A549 (cell line): ENCODE measurements at regions not wholly inside any gene's neighbourhood (a gene's known extent, or its start where the extent isn't known, plus 50 kb on each side); places are given as distances from the start of the nearest gene placed in this dataset.

Experiments used
- BHLHE40 ChIP-seq: IDR thresholded peaks from 2 replicates; pipeline ENCODE4 v1.6.1; 2012; ENCODE audit warnings: low read depth, low read length, inconsistent platforms
- CEBPB ChIP-seq, 2 experiments: fragments of >200 bp in 1 of 2; sonication (Bioruptor Twin) in 1 of 2; formaldehyde crosslinking in 1 of 2; IDR thresholded peaks; 2 replicates each; pipeline ENCODE4 v1.6.1; 2012 to 2016
- POLR2A ChIP-seq: IDR thresholded peaks from 2 replicates; pipeline ENCODE4 v1.6.1; 2012; ENCODE audit warnings: mild to moderate bottlenecking, low read length
- TF ChIP-seq, protein P1 (sequence below): fragments of >200 bp; sonication (Bioruptor Twin); formaldehyde crosslinking; IDR thresholded peaks from 3 replicates; pipeline ENCODE4 v1.5.1; 2016

DNA sequence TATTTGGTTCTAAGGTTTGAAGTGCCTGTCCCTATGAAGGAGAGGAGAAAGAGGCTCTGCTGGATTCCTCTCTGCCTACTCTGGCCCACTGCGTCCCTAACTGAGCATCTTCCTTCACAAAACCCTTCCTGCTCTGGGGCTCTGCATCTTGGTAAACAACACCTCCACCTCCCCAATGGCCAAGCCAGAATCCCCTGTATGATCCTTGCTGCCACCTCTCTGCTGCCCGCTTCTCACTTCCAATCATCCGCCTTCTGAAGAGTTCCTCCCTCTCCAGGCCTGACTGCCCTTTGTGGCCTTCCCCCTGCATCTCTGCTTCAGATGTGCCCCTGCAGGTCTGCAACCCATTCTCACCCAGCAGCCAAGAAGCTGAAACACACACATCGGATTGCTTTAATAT, 110.6 kb upstream of the RPH3A start:
- TF ChIP-seq, protein P1, sequence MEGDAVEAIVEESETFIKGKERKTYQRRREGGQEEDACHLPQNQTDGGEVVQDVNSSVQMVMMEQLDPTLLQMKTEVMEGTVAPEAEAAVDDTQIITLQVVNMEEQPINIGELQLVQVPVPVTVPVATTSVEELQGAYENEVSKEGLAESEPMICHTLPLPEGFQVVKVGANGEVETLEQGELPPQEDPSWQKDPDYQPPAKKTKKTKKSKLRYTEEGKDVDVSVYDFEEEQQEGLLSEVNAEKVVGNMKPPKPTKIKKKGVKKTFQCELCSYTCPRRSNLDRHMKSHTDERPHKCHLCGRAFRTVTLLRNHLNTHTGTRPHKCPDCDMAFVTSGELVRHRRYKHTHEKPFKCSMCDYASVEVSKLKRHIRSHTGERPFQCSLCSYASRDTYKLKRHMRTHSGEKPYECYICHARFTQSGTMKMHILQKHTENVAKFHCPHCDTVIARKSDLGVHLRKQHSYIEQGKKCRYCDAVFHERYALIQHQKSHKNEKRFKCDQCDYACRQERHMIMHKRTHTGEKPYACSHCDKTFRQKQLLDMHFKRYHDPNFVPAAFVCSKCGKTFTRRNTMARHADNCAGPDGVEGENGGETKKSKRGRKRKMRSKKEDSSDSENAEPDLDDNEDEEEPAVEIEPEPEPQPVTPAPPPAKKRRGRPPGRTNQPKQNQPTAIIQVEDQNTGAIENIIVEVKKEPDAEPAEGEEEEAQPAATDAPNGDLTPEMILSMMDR, result no peak
- TF ChIP-seq POLR2A, result no peak
- no peak for TF ChIP-seq BHLHE40
- TF ChIP-seq CEBPB (IDR thresholded peaks at IDR 0.05), result no peak
